H1 (cell line): ENCODE measurements at regions not wholly inside any gene's neighbourhood (a gene's known extent, or its start where the extent isn't known, plus 50 kb on each side); places are given as distances from the start of the nearest gene placed in this dataset.

Experiments
- CTCF ChIA-PET: fragments of 300-600 bp; sonication (Branson Sonifier 250); formaldehyde crosslinking; loops from one replicate; lab custom pipeline; 2021; ENCODE audit not compliant: partially characterized antibody; lab: Charles Lee
- POLR2A ChIA-PET: fragments of 300-600 bp; sonication (Branson Sonifier 250); formaldehyde crosslinking; loops from one replicate; lab custom pipeline; 2021; ENCODE audit warnings: inconsistent platforms; ENCODE audit not compliant: partially characterized antibody; lab: Charles Lee
- DNase-seq, 2 experiments: peaks; one replicate each; pipeline versions ENCODE4 v3.0.0 to v3.0.0-alpha.2; 2010 to 2022; ENCODE audit warnings: low spot score in 2 of 2, low read depth in 1 of 2, mixed read lengths in 1 of 2
- FAIRE-seq: peaks from 2 replicates; lab custom pipeline; 2011; peaks lifted over from hg19 to GRCh38; lab: Jason Lieb, UNC
- H2AFZ ChIP-seq: 2 replicates; pipeline ENCODE4 v1.8.1; 2012; ENCODE audit warnings: low read length, inconsistent platforms
- H2AK5ac ChIP-seq: 2 replicates; pipeline ENCODE4 v1.6.1; 2013; ENCODE audit warnings: low read depth, low read length
- H2BK120ac ChIP-seq: replicated peaks from 2 replicates; pipeline ENCODE3; 2013; ENCODE audit warnings: low read depth, low read length, inconsistent platforms
- H2BK12ac ChIP-seq: 2 replicates; pipeline ENCODE4 v1.6.1; 2013; ENCODE audit warnings: low read depth, low read length
- H2BK15ac ChIP-seq: 2 replicates; pipeline ENCODE4 v1.6.1; 2013; ENCODE audit warnings: low read length
- H2BK20ac ChIP-seq: 2 replicates; pipeline ENCODE4 v1.6.1; 2013; ENCODE audit warnings: low read length
- H2BK5ac ChIP-seq: 2 replicates; pipeline ENCODE4 v1.6.1; 2013; ENCODE audit warnings: low read depth, low read length
- H3K14ac ChIP-seq: 2 replicates; pipeline ENCODE4 v1.6.1; 2013; ENCODE audit warnings: inconsistent platforms; ENCODE audit not compliant: insufficient read length
- H3K18ac ChIP-seq: 2 replicates; pipeline ENCODE4 v1.6.1; 2013; ENCODE audit warnings: low read length; ENCODE audit errors: extremely low read depth
- H3K23ac ChIP-seq: 2 replicates; pipeline ENCODE4 v1.6.1; 2013; ENCODE audit warnings: inconsistent platforms; ENCODE audit not compliant: insufficient read length
- H3K23me2 ChIP-seq: 2 replicates; pipeline ENCODE4 v1.6.1; 2013; ENCODE audit warnings: low read depth, low read length
- H3K27ac ChIP-seq: 2 replicates; pipeline ENCODE4 v1.6.1; 2011; ENCODE audit warnings: low read depth, low read length, inconsistent platforms
- H3K27me3 ChIP-seq, 4 experiments: replicated peaks in 1 of 4; 1 replicate in 1 of 4; 2 replicates in 3 of 4; pipeline versions ENCODE4 v1.6.1 to v1.8.1; 2011 to 2013; ENCODE audit warnings: low read length in 3 of 4, mild to moderate bottlenecking in 3 of 4, inconsistent platforms in 2 of 4, mixed read lengths in 2 of 4, moderate library complexity in 1 of 4; ENCODE audit not compliant: control insufficient read depth in 3 of 4, insufficient read depth in 3 of 4; ENCODE audit errors: extremely low read depth in 1 of 4
- H3K36me3 ChIP-seq, 4 experiments: 2 replicates each; pipeline versions ENCODE4 v1.6.1 to v1.8.1; 2011 to 2013; ENCODE audit warnings: mild to moderate bottlenecking in 4 of 4, low read length in 3 of 4, moderate library complexity in 2 of 4, control low read depth in 1 of 4, inconsistent platforms in 1 of 4; ENCODE audit not compliant: insufficient read depth in 4 of 4, control insufficient read depth in 2 of 4
- H3K4ac ChIP-seq: replicated peaks from 2 replicates; pipeline ENCODE3; 2013; ENCODE audit warnings: low read length, low read depth, mixed read lengths, inconsistent platforms; ENCODE audit not compliant: insufficient read length
- H3K4me1 ChIP-seq, 4 experiments: replicated peaks in 1 of 4; 1 replicate in 1 of 4; 2 replicates in 3 of 4; pipeline versions ENCODE4 v1.6.1 to v1.8.1; 2011 to 2013; ENCODE audit warnings: low read length in 3 of 4, inconsistent platforms in 2 of 4, mixed read lengths in 1 of 4; ENCODE audit not compliant: insufficient read depth in 4 of 4, control insufficient read depth in 3 of 4
- H3K4me2 ChIP-seq, 2 experiments: 2 replicates each; pipeline versions ENCODE4 v1.6.1 to v1.8.1; 2011 to 2013; ENCODE audit warnings: low read depth in 2 of 2, low read length in 2 of 2, control low read depth in 1 of 2, inconsistent platforms in 1 of 2, mild to moderate bottlenecking in 1 of 2; ENCODE audit not compliant: insufficient read depth in 1 of 2
- H3K4me3 ChIP-seq, 4 experiments: fragments of 200-600, 300-600 bp in 1 of 4; sonication (generic), shearing (Covaris generic), sonication (Bioruptor Twin) in 1 of 4; 2 replicates each; pipeline versions ENCODE4 v1.5.1 to v1.8.1; 2011 to 2016; ENCODE audit warnings: low read length in 4 of 4, low read depth in 3 of 4, control low read depth in 2 of 4, inconsistent platforms in 2 of 4, mild to moderate bottlenecking in 2 of 4, mixed read lengths in 1 of 4, moderate library complexity in 1 of 4; ENCODE audit not compliant: insufficient read depth in 2 of 4; ENCODE audit errors: extremely low read depth in 1 of 4
- H3K56ac ChIP-seq: replicated peaks from 2 replicates; pipeline ENCODE3; 2013; ENCODE audit warnings: low read depth, mild to moderate bottlenecking, mixed read lengths, low read length, inconsistent platforms; ENCODE audit not compliant: insufficient read length
- H3K79me1 ChIP-seq: 2 replicates; pipeline ENCODE4 v1.6.1; 2013; ENCODE audit warnings: low read depth, low read length, control low read depth
- H3K79me2 ChIP-seq, 2 experiments: 2 replicates each; pipeline versions ENCODE4 v1.6.1 to v1.8.1; 2012 to 2013; ENCODE audit warnings: low read length in 2 of 2, mild to moderate bottlenecking in 2 of 2, inconsistent platforms in 1 of 2; ENCODE audit not compliant: insufficient read depth in 2 of 2, control insufficient read depth in 1 of 2
- H3K9ac ChIP-seq, 4 experiments: replicated peaks in 1 of 4; 1 replicate in 1 of 4; 2 replicates in 3 of 4; pipeline versions ENCODE4 v1.6.1 to v1.8.1; 2011 to 2013; ENCODE audit warnings: low read depth in 3 of 4, low read length in 3 of 4, control low read depth in 2 of 4, mild to moderate bottlenecking in 2 of 4, moderate library complexity in 2 of 4, inconsistent platforms in 1 of 4; ENCODE audit errors: extremely low read depth in 1 of 4
- H3K9me3 ChIP-seq, 2 experiments: 2 replicates each; pipeline versions ENCODE4 v1.6.1 to v1.8.1; 2012 to 2013; ENCODE audit warnings: mild to moderate bottlenecking in 2 of 2, moderate library complexity in 2 of 2, control low read depth in 1 of 2, inconsistent platforms in 1 of 2, low read depth in 1 of 2, low read length in 1 of 2, mixed read lengths in 1 of 2; ENCODE audit not compliant: insufficient read depth in 2 of 2
- H4K20me1 ChIP-seq, 2 experiments: replicated peaks in 1 of 2; 2 replicates each; pipeline versions ENCODE3 to v1.8.1; 2011 to 2013; ENCODE audit warnings: inconsistent platforms in 2 of 2, low read length in 2 of 2, mild to moderate bottlenecking in 1 of 2; ENCODE audit not compliant: insufficient read depth in 2 of 2, control insufficient read depth in 1 of 2
- H4K5ac ChIP-seq: 2 replicates; pipeline ENCODE4 v1.6.1; 2013; ENCODE audit warnings: low read length, low read depth, mixed read lengths, inconsistent platforms; ENCODE audit not compliant: insufficient read length
- H4K8ac ChIP-seq: 2 replicates; pipeline ENCODE4 v1.8.0; 2013; ENCODE audit warnings: mild to moderate bottlenecking, moderate library complexity, low read length, inconsistent platforms; ENCODE audit not compliant: insufficient read depth; ENCODE audit errors: extremely low read depth
- H4K91ac ChIP-seq: replicated peaks from 2 replicates; pipeline ENCODE3; 2013; ENCODE audit warnings: low read length, mixed read lengths, inconsistent platforms; ENCODE audit not compliant: insufficient read length
- BRCA1 ChIP-seq: IDR thresholded peaks from 2 replicates; pipeline ENCODE4 v1.6.1; 2012; ENCODE audit warnings: low read depth, low read length, improper control_type of control experiment
- CHD2 ChIP-seq: IDR thresholded peaks from 2 replicates; pipeline ENCODE4 v1.6.1; 2012; ENCODE audit warnings: low read length, improper control_type of control experiment
- CREB1 ChIP-seq: IDR thresholded peaks from 2 replicates; pipeline ENCODE4 v1.6.1; 2012; ENCODE audit warnings: inconsistent platforms
- MAFK ChIP-seq: IDR thresholded peaks from 2 replicates; pipeline ENCODE4 v1.6.1; 2012; ENCODE audit warnings: low read depth, mild to moderate bottlenecking, improper control_type of control experiment, low read length
- PHF8 ChIP-seq: fragments of 200-600 bp; sonication (generic); conservative IDR thresholded peaks from 2 replicates; pipeline ENCODE4 v1.7.1; 2012; ENCODE audit warnings: low read depth, mild to moderate bottlenecking, inconsistent platforms, low read length, moderate library complexity
- POLR2AphosphoS5 ChIP-seq: IDR thresholded peaks from 2 replicates; pipeline ENCODE4 v1.6.1; 2011; ENCODE audit warnings: low read depth, low read length
- RNF2 ChIP-seq: fragments of 200-900, 300-1000 bp; sonication (generic); IDR thresholded peaks from 2 replicates; pipeline ENCODE4 v1.7.1; 2016; ENCODE audit warnings: borderline replicate concordance, low read depth, mild to moderate bottlenecking, antibody characterized with exemption, low read length; ENCODE audit not compliant: poor library complexity, severe bottlenecking; ENCODE audit errors: missing control alignments
- SAP30 ChIP-seq: fragments of 300-600 bp; sonication (generic); IDR thresholded peaks from 2 replicates; pipeline ENCODE4 v1.7.1; 2012; ENCODE audit warnings: low read length, moderate library complexity, mild to moderate bottlenecking, inconsistent platforms; ENCODE audit not compliant: insufficient read depth, insufficient replicate concordance
- SIN3A ChIP-seq, 2 experiments: IDR thresholded peaks in 1 of 2; conservative IDR thresholded peaks in 1 of 2; 2 replicates each; pipeline ENCODE4 v1.6.1; 2011 to 2012; ENCODE audit warnings: low read length in 2 of 2, improper control_type of control experiment in 1 of 2, low read depth in 1 of 2, mild to moderate bottlenecking in 1 of 2
- SIX5 ChIP-seq: IDR thresholded peaks from 2 replicates; pipeline ENCODE4 v1.6.1; 2011; ENCODE audit warnings: mild to moderate bottlenecking, low read depth, low read length
- SP1 ChIP-seq: IDR thresholded peaks from 2 replicates; pipeline ENCODE4 v1.6.1; 2011; ENCODE audit warnings: low read depth, low read length
- SRF ChIP-seq: IDR thresholded peaks from 2 replicates; pipeline ENCODE4 v1.6.1; 2011; ENCODE audit warnings: mild to moderate bottlenecking, low read depth, low read length, moderate library complexity
- SUZ12 ChIP-seq: fragments of 200-600 bp; sonication (generic); IDR thresholded peaks from 2 replicates; pipeline ENCODE4 v1.6.1; 2012; ENCODE audit warnings: mild to moderate bottlenecking, inconsistent platforms, low read length, moderate library complexity, mixed read lengths
- TBP ChIP-seq: IDR thresholded peaks from 2 replicates; pipeline ENCODE4 v1.6.1; 2011; ENCODE audit warnings: low read depth, low read length, improper control_type of control experiment
- ZNF274 ChIP-seq: IDR thresholded peaks from 2 replicates; pipeline ENCODE4 v1.7.0; 2012; ENCODE audit warnings: low read length, borderline replicate concordance; ENCODE audit errors: extremely low read depth
- WGBS, 2 experiments: shearing (Covaris generic) in 1 of 2; methylation state at CpG; one replicate each; pipeline versions ENCODE4 v1.1.6 to v1.1.7; 2013 to 2015; ENCODE audit warnings: low lambda C conversion rate in 2 of 2, mixed read lengths in 2 of 2, inconsistent platforms in 1 of 2, low coverage in 1 of 2, missing lambda C conversion rate in 1 of 2; ENCODE audit not compliant: insufficient replicate concordance in 2 of 2, insufficient coverage in 1 of 2, insufficient read length in 1 of 2; ENCODE audit errors: extremely low coverage in 1 of 2, missing lambda C conversion rate in 1 of 2; 5-methylcytosine and 5-hydroxymethylcytosine counted together

DNA sequence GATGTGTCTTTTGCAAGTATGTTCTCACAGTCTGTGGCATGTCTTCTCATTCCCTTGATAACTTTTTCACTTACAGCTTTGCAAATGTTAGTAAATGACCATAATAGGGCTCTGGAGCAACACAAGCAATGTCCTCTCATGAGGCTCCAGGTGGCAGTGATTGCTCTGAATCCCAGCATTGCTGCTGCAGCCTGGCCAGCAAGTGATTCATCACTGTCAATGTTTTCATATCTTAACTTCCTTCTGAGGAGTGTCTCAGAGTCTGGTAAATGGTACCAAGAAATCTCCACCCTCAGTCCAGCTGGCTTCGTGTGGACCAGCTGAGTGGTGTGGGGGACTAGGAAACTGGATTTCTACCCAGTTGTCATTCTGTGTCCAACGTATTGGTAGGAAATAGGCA lies 139.6 kb downstream of the MYLK4 start:
- Histone ChIP-seq H3K36me3 (no peaks in the 10 kb centered on the region), H3K4me1 (no peaks in the 10 kb centered on the region), H3K79me1 (no peaks in the 10 kb centered on the region), H3K23me2 (no peaks in the 10 kb centered on the region), H2BK120ac (no peak overlapping the region), H3K27me3 (no peaks in the 10 kb centered on the region), H3K4me2 (no peak overlapping the region), H4K5ac (no peak overlapping the region), H3K9ac (no peak overlapping the region), H3K56ac (no peak overlapping the region), H4K20me1 (no peaks in the 10 kb centered on the region), H2BK15ac (no peak overlapping the region), H3K79me2 (no peaks in the 10 kb centered on the region), H2BK5ac (no peak overlapping the region), H3K14ac (no peak overlapping the region), H3K4ac (no peak overlapping the region), H3K18ac (no peak overlapping the region), H3K23ac (no peak overlapping the region), H4K91ac (no peak overlapping the region), H2AFZ (no peak overlapping the region), H2AK5ac (no peak overlapping the region), H4K8ac (no peak overlapping the region), H3K4me3 (no peak overlapping the region), H3K9me3 (peaks cover 0 to 7% of the 10 kb centered on the region in 2 experiments; a peak in 1 of 4 replicates), H2BK20ac (no peak overlapping the region), H3K27ac (no peak overlapping the region), H2BK12ac (no peak overlapping the region)
- FAIRE-seq (no peak), DNase-seq (no peak)
- 94% methylated on average over 2 of the region's 2 CpGs; no CpG with 5 or more reads in 1 of the 2 experiments for WGBS, 2 experiments
- ChIA-PET CTCF (interaction anchor here (1.0 to 5.3 kb wide), 3 partner anchors 9 to 35 kb away, joined by 3 to 23 read pairs (median 3); no protein-coding TSS in a partner anchor), POLR2A (interaction anchor here (0.9 kb wide), 1 partner anchor 10 kb away, joined by 3 read pairs; no protein-coding TSS in a partner anchor)
- TF ChIP-seq CREB1 (no peak), SP1 (no peak), SIN3A (conservative IDR thresholded peaks at IDR 0.05 in 1 of 2, IDR thresholded peaks at IDR 0.05 in 1 of 2; ENCODE audit: low read depth in 1 of 2, low read length in 2 of 2) (no peak), CHD2 (no peak), TBP (no peak), ZNF274 (no peak), RNF2 (no peak), SUZ12 (no peak), BRCA1 (no peak), POLR2AphosphoS5 (no peak), PHF8 (no peak), MAFK (no peak), SRF (no peak), SAP30 (no peak), SIX5 (no peak)
